GM18505 (cell line): ENCODE measurements at regions not wholly inside any gene's neighbourhood (a gene's known extent, or its start where the extent isn't known, plus 50 kb on each side); places are given as distances from the start of the nearest gene placed in this dataset.

ENCODE experiments used
- ATAC-seq: cut with Tn5 transposase; IDR thresholded peaks from one replicate; pipeline ENCODE4 v1.9.1; 2021; ENCODE audit not compliant: unreplicated experiment
- POLR2A ChIP-seq: IDR thresholded peaks from 4 replicates; pipeline ENCODE4 v1.6.1; 2011; ENCODE audit warnings: borderline replicate concordance; ENCODE audit not compliant: insufficient read depth, insufficient read length; ENCODE audit errors: extremely low read depth

GRCh38 chr2:176492583-176492982 lies 223.3 kb downstream of the MTX2 start:
- ATAC-seq, result no peak
- no peak for TF ChIP-seq POLR2A

- no peak for TF ChIP-seq POLR2A
- no peak for ATAC-seq
Observed at GRCh38 chr2:176493226-176493825, 224.1 kb downstream of the MTX2 start.

GRCh38 chr2:176493909-176494308 lies 224.7 kb downstream of the MTX2 start:
- ATAC-seq, result no peak
- no peak for TF ChIP-seq POLR2A

- no peak for ATAC-seq
- TF ChIP-seq POLR2A, result no peak
Observed at GRCh38 chr2:176494949-176495353, 225.7 kb downstream of the MTX2 start.

GRCh38 chr2:176495826-176496225 lies 226.6 kb downstream of the MTX2 start:
- no peak for TF ChIP-seq POLR2A
- no peak for ATAC-seq

- TF ChIP-seq POLR2A, result no peak
- ATAC-seq, result no peak
Observed at GRCh38 chr2:176496761-176497160, 227.5 kb downstream of the MTX2 start.

DNA sequence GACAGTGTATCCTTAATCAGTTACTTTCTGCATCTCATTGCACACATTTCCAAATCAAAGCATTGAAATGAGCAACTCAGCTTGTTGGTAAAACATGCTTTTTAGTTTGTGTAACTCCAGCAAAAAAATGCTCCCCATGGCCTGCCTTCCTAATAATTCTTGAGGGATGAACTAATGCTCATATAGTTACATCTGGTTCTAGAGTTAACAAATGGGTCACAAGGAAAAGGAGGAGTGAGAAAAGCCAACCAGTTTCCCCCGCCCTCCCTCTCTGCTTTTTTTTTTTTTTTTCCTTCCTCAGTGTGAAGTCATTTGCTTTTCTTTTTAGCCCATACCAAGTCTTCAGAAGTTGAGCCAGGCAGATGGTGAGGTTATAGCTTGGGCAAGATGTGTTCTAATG lies 231.7 kb downstream of the MTX2 start:
- TF ChIP-seq POLR2A, result no peak
- ATAC-seq, result no peak

DNA sequence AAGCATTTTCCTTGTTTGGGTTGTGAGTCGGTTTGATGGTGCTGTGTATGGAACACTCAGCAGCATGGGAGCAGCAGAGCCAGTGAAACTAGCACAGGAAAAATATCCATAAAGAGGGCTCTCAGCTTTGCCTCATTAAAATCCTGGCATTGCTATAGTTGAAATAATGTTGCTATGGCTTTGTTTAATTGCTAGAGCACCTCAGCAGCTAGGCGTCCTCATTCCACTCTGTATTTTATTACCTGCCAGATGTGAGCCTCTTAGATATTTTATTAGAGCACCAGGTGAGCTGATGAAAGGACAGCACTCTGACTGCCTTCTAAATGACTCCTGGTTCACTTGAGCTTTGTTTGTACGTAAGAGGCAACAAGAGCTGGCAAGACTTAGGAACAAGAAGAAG lies 232.4 kb downstream of the MTX2 start:
- ATAC-seq, result no peak
- no peak for TF ChIP-seq POLR2A

DNA sequence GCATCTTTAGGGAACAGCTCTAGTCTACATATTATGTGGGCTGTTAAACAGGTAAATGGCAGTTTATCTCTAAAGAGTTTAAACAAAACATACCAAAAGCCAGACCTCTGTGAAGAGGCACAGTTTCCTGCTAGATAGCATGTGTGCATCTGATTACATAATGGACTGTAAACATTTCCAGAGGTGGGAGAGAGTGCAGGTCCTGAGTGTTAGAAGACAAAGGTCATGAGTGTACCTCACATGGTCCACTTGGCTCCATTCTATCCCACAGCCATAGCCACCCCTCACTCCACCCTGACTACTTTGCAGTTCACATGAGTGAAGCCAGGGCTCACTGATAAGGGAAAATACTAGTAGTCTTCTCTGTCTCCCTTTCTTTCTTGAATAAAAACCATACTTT lies 233.4 kb downstream of the MTX2 start:
- ATAC-seq, result no peak
- no peak for TF ChIP-seq POLR2A

DNA sequence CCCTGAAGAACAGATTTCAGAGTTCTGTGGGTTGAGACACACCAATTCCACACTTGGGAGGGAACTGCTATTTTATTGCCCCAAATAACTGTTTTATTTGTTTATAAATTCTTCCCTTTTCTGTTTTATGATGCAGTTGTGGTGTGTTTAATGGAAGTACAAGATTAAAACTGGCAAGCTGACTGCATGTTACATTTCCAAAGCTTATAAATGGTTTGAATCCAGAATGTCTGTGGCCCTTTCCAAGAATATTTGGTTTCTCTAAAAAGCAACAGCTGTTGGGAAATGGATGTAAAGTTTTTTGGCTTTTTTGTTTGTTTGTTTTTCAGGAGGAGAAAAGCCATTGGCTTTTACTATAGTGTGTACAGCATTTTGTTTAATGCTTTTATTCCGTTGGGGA lies 234.5 kb downstream of the MTX2 start:
- ATAC-seq, result no peak
- no peak for TF ChIP-seq POLR2A

DNA sequence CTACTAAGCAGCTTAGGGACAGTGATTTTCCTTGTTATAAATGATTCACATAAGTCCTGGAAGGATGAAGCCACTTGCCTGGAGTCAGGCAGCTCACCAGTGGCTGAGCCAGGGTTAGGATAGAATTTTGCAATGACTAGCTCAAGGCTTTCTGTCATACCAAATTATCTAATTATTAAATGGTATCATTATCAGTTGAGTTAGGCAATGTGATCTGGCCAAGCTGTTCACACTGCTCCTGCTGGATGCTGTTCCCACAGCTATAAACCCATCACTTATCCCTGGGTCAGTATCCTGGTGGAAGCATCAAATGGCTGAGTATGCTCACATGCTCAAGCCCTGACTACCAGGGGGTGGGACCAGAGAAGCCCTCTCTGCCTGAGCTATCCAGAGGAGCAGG lies 235.2 kb downstream of the MTX2 start:
- TF ChIP-seq POLR2A, result no peak
- ATAC-seq, result no peak

- no peak for TF ChIP-seq POLR2A
- ATAC-seq, result no peak
Observed at GRCh38 chr2:176507786-176508185, 238.5 kb downstream of the MTX2 start.

GRCh38 chr2:176508374-176508773 lies 239.1 kb downstream of the MTX2 start:
- no peak for TF ChIP-seq POLR2A
- ATAC-seq, result no peak

GRCh38 chr2:176508984-176509740 lies 239.9 kb downstream of the MTX2 start:
- no peak for ATAC-seq
- TF ChIP-seq POLR2A, result no peak
